DND-41 (cell line): ENCODE measurements at regions not wholly inside any gene's neighbourhood (a gene's known extent, or its start where the extent isn't known, plus 50 kb on each side); places are given as distances from the start of the nearest gene placed in this dataset.

ENCODE experiments used
- ATAC-seq: fragments of 200-7000 bp; cut with Tn5 transposase; 3 replicates; pipeline ENCODE4 v1.9.1; 2021; ENCODE audit warnings: low read depth; ENCODE audit not compliant: insufficient read depth
- DNase-seq: peaks from one replicate; pipeline ENCODE4 v3.0.0-alpha.2; 2020
- H2AFZ ChIP-seq: 2 replicates; pipeline ENCODE4 v1.6.0; 2012; ENCODE audit warnings: low read depth, low read length
- H3K27ac ChIP-seq: 2 replicates; pipeline ENCODE4 v1.5.1; 2012; ENCODE audit warnings: low read length, inconsistent platforms
- H3K27me3 ChIP-seq: fragments of 200-600 bp; sonication (generic); 2 replicates; pipeline ENCODE4 v1.6.0; 2012; ENCODE audit warnings: low read length, mild to moderate bottlenecking, inconsistent platforms; ENCODE audit not compliant: insufficient read depth, poor library complexity
- H3K36me3 ChIP-seq: 2 replicates; pipeline ENCODE4 v1.5.1; 2012; ENCODE audit warnings: low read length, inconsistent platforms; ENCODE audit not compliant: insufficient read depth
- H3K4me1 ChIP-seq: 2 replicates; pipeline ENCODE4 v1.5.1; 2012; ENCODE audit warnings: mild to moderate bottlenecking, low read length; ENCODE audit not compliant: insufficient read depth
- H3K4me2 ChIP-seq: 2 replicates; pipeline ENCODE4 v1.6.0; 2012; ENCODE audit warnings: mild to moderate bottlenecking, moderate library complexity, low read length, inconsistent platforms; ENCODE audit not compliant: insufficient read depth
- H3K4me3 ChIP-seq, 2 experiments: fragments of 200-600 bp in 1 of 2; shearing (Covaris generic) in 1 of 2; 2 replicates each; pipeline ENCODE4 v1.5.1; 2012 to 2016; ENCODE audit warnings: inconsistent platforms in 2 of 2, low read length in 2 of 2, mild to moderate bottlenecking in 2 of 2, low read depth in 1 of 2, moderate library complexity in 1 of 2
- H3K79me2 ChIP-seq: 2 replicates; pipeline ENCODE4 v1.6.0; 2012; ENCODE audit warnings: low read length, inconsistent platforms; ENCODE audit not compliant: insufficient read depth
- H3K9ac ChIP-seq: 2 replicates; pipeline ENCODE4 v1.6.0; 2012; ENCODE audit warnings: low read depth, mild to moderate bottlenecking, inconsistent platforms, low read length, moderate library complexity
- H3K9me3 ChIP-seq: 2 replicates; pipeline ENCODE4 v1.5.1; 2012; ENCODE audit warnings: low read length, moderate library complexity, mild to moderate bottlenecking, inconsistent platforms; ENCODE audit not compliant: insufficient read depth, severe bottlenecking
- H4K20me1 ChIP-seq: 2 replicates; pipeline ENCODE4 v1.6.0; 2012; ENCODE audit warnings: low read length; ENCODE audit not compliant: insufficient read depth
- CTCF ChIP-seq: IDR thresholded peaks from 2 replicates; pipeline ENCODE4 v1.5.1; 2012; ENCODE audit warnings: borderline replicate concordance, low read length, moderate library complexity, mild to moderate bottlenecking; ENCODE audit not compliant: poor library complexity, severe bottlenecking; ENCODE audit errors: extremely low read depth
- EZH2 ChIP-seq: IDR thresholded peaks from 3 replicates; pipeline ENCODE4 v1.6.1; 2012; ENCODE audit warnings: borderline replicate concordance, low read depth, mild to moderate bottlenecking, moderate library complexity, low read length, inconsistent platforms; ENCODE audit not compliant: severe bottlenecking

DNA sequence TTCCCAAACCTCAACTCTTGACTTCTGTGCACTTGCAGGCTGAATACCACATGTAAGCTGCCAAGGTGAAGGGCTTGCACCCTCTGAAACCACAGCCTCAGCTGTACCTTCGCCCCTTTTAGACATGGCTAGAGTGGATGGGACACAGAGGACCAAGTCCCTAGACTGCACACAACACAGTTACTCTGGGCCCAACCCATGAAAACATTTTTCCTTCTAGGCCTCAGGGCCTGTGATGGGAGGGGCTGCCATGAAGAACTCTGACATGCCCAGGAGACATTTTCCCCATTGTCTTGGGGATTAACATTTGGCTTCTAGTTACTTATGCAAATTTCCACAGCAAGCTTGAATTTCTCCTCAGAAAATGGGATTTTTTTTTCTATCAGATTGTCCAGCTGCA is 331.0 kb upstream of the RGMB start:
- H3K4me2 ChIP-seq: no peak overlapping the region
- H3K79me2 ChIP-seq: no peaks in the 10 kb centered on the region
- ATAC-seq (no peak), DNase-seq (no peak)
- H3K4me3 ChIP-seq: no peak overlapping the region
- no peaks in the 10 kb centered on the region for H3K27me3 ChIP-seq
- no peaks in the 10 kb centered on the region for H4K20me1 ChIP-seq
- TF ChIP-seq EZH2: no peak
- no peaks in the 10 kb centered on the region for H3K36me3 ChIP-seq
- no peak overlapping the region for H3K27ac ChIP-seq
- no peaks in the 10 kb centered on the region for H3K4me1 ChIP-seq
- H2AFZ ChIP-seq: no peak overlapping the region
- peaks cover 8% of the 10 kb centered on the region for H3K9me3 ChIP-seq
- no peak overlapping the region for H3K9ac ChIP-seq

GRCh38 chr5:98443881-98444280 is 329.6 kb upstream of the RGMB start:
- Histone ChIP-seq H3K4me3 (no peak overlapping the region), H3K4me2 (no peak overlapping the region), H2AFZ (no peak overlapping the region), H3K9ac (no peak overlapping the region), H4K20me1 (no peaks in the 10 kb centered on the region), H3K27me3 (no peaks in the 10 kb centered on the region), H3K27ac (no peak overlapping the region), H3K4me1 (no peaks in the 10 kb centered on the region), H3K79me2 (no peaks in the 10 kb centered on the region), H3K36me3 (no peaks in the 10 kb centered on the region), H3K9me3 (peaks cover 8% of the 10 kb centered on the region)
- TF ChIP-seq EZH2 (no peak), CTCF (no peak)
- ATAC-seq (no peak), DNase-seq (no peak)

GRCh38 chr5:98453296-98453695 is 320.2 kb upstream of the RGMB start:
- no peaks in the 10 kb centered on the region for H3K79me2 ChIP-seq
- H3K36me3 ChIP-seq: no peaks in the 10 kb centered on the region
- H3K27me3 ChIP-seq: peaks cover 2% of the 10 kb centered on the region
- H4K20me1 ChIP-seq: no peaks in the 10 kb centered on the region
- H3K4me3 ChIP-seq: no peak overlapping the region
- H3K4me2 ChIP-seq: no peak overlapping the region
- ATAC-seq (no peak), DNase-seq (no peak)
- no peak overlapping the region for H3K27ac ChIP-seq
- TF ChIP-seq CTCF (no peak), EZH2 (no peak)
- no peak overlapping the region for H2AFZ ChIP-seq
- no peaks in the 10 kb centered on the region for H3K9me3 ChIP-seq
- H3K4me1 ChIP-seq: no peaks in the 10 kb centered on the region
- H3K9ac ChIP-seq: no peak overlapping the region

- Histone ChIP-seq H3K27me3 (peaks cover 1% of the 10 kb centered on the region), H3K79me2 (no peaks in the 10 kb centered on the region), H4K20me1 (no peaks in the 10 kb centered on the region), H3K27ac (no peak overlapping the region), H3K9me3 (no peaks in the 10 kb centered on the region), H3K4me2 (no peak overlapping the region), H3K4me1 (no peaks in the 10 kb centered on the region), H3K36me3 (no peaks in the 10 kb centered on the region), H3K9ac (no peak overlapping the region), H3K4me3 (no peak overlapping the region), H2AFZ (no peak overlapping the region)
- no peak for DNase-seq
- ATAC-seq: no peak
- TF ChIP-seq CTCF (no peak), EZH2 (no peak)
These were observed 319.1 kb upstream of the RGMB start for GRCh38 chr5:98454407-98454806.
